Hepatocyte (in vitro differentiated cells): ENCODE measurements at regions not wholly inside any gene's neighbourhood (a gene's known extent, or its start where the extent isn't known, plus 50 kb on each side); places are given as distances from the start of the nearest gene placed in this dataset.
"Not testable (repeated sequence)": the region's sequence is repeated elsewhere in the genome, so short reads cannot be mapped to it uniquely, and the experiment has no call there.

Experiments
- DNase-seq: peaks from one replicate; pipeline ENCODE4 v3.0.0-alpha.2; 2016; ENCODE audit warnings: low spot score
- H2AFZ ChIP-seq: fragments of 200-600 bp; sonication (generic); 2 replicates; pipeline ENCODE4 v1.6.0; 2016; ENCODE audit warnings: antibody characterized with exemption, mild to moderate bottlenecking
- H3K27ac ChIP-seq: fragments of 200-600 bp; sonication (generic); 2 replicates; pipeline ENCODE4 v1.5.1; 2016; ENCODE audit warnings: mild to moderate bottlenecking
- H3K27me3 ChIP-seq: fragments of 200-600 bp; sonication (generic); 2 replicates; pipeline ENCODE4 v1.6.1; 2016
- H3K36me3 ChIP-seq: fragments of 200-600 bp; sonication (generic); replicated peaks from 2 replicates; pipeline ENCODE4 v1.5.1; 2016; ENCODE audit warnings: low read depth; ENCODE audit not compliant: insufficient read depth
- H3K4me1 ChIP-seq: fragments of 200-600 bp; sonication (generic); 2 replicates; pipeline ENCODE4 v1.5.1; 2016; ENCODE audit warnings: mild to moderate bottlenecking, moderate library complexity; ENCODE audit not compliant: insufficient read depth
- H3K4me2 ChIP-seq: fragments of 200-600 bp; sonication (generic); 2 replicates; pipeline ENCODE4 v1.6.0; 2016
- H3K4me3 ChIP-seq: fragments of 200-600 bp; sonication (generic); 2 replicates; pipeline ENCODE4 v1.5.1; 2016; ENCODE audit warnings: mild to moderate bottlenecking
- H3K79me2 ChIP-seq: fragments of 200-600 bp; sonication (generic); 2 replicates; pipeline ENCODE4 v1.6.0; 2017; ENCODE audit warnings: mild to moderate bottlenecking
- H3K9me2 ChIP-seq: fragments of 200-600 bp; sonication (generic); replicated peaks from 2 replicates; pipeline ENCODE4 v1.6.0; 2017; ENCODE audit warnings: mild to moderate bottlenecking; ENCODE audit not compliant: insufficient read depth
- H3K9me3 ChIP-seq: fragments of 200-600 bp; sonication (generic); 2 replicates; pipeline ENCODE4 v1.5.1; 2016; ENCODE audit warnings: low read depth, mild to moderate bottlenecking
- H4K20me1 ChIP-seq: fragments of 200-600 bp; sonication (generic); 2 replicates; pipeline ENCODE4 v1.6.0; 2016; ENCODE audit warnings: mild to moderate bottlenecking; ENCODE audit not compliant: insufficient read depth, poor library complexity, severe bottlenecking
- CTCF ChIP-seq: fragments of 200-600 bp; sonication (generic); IDR thresholded peaks from 2 replicates; pipeline ENCODE4 v1.5.1; 2016; ENCODE audit warnings: antibody characterized with exemption, mild to moderate bottlenecking; ENCODE audit not compliant: poor library complexity
- EZH2 ChIP-seq: fragments of 200-600 bp; sonication (generic); IDR thresholded peaks from 2 replicates; pipeline ENCODE4 v1.6.1; 2016; ENCODE audit warnings: antibody characterized with exemption, mild to moderate bottlenecking, borderline replicate concordance
- EZH2phosphoT487 ChIP-seq: fragments of 200-600 bp; sonication (generic); IDR thresholded peaks from one replicate; pipeline ENCODE4 v1.6.1; 2018; ENCODE audit warnings: antibody characterized with exemption, mild to moderate bottlenecking, low read depth, moderate library complexity; ENCODE audit not compliant: unreplicated experiment, severe bottlenecking
- WGBS: methylation state at CpG from one replicate; pipeline ENCODE4 v1.1.6; 2016; ENCODE audit warnings: low lambda C conversion rate; ENCODE audit errors: missing lambda C conversion rate; 5-methylcytosine and 5-hydroxymethylcytosine counted together

GRCh38 chr2:156254637-156255067 is 77.9 kb downstream of the NR4A2 start:
- peaks cover 38% of the 10 kb centered on the region for H3K79me2 ChIP-seq
- H3K27me3 ChIP-seq, H4K20me1 ChIP-seq, H3K4me1 ChIP-seq, DNase-seq, H3K36me3 ChIP-seq, H3K9me2 ChIP-seq, H3K9me3 ChIP-seq: not testable (repeated sequence)
- H3K4me3 ChIP-seq = peak overlapping the region; percentile 61
- H3K27ac ChIP-seq = peak overlapping the region; percentile 83
- 34% methylated on average over 26 of the region's 27 CpGs for WGBS
- H3K4me2 ChIP-seq = peak overlapping the region; percentile 78
- peak overlapping the region; percentile 90 for H2AFZ ChIP-seq

- H3K4me1 ChIP-seq = peaks cover 5% of the 10 kb centered on the region
- H3K4me2 ChIP-seq = peak overlapping the region; percentile 78
- peak overlapping the region; percentile 61 for H3K4me3 ChIP-seq
- no peaks in the 10 kb centered on the region for H3K9me2 ChIP-seq
- H4K20me1 ChIP-seq = no peaks in the 10 kb centered on the region
- H3K36me3 ChIP-seq = no peaks in the 10 kb centered on the region
- no peak for DNase-seq
- H3K9me3 ChIP-seq = no peaks in the 10 kb centered on the region
- peaks cover 38% of the 10 kb centered on the region for H3K79me2 ChIP-seq
- 95% methylated on average over 2 of the region's 2 CpGs for WGBS
- TF ChIP-seq EZH2 = no peak
- no peak for TF ChIP-seq CTCF
- no peak for TF ChIP-seq EZH2phosphoT487
- H2AFZ ChIP-seq = peak overlapping the region; percentile 90
- H3K27ac ChIP-seq = peak overlapping the region; percentile 83
- no peaks in the 10 kb centered on the region for H3K27me3 ChIP-seq
Observed at GRCh38 chr2:156253765-156254164, 78.8 kb downstream of the NR4A2 start.

DNA sequence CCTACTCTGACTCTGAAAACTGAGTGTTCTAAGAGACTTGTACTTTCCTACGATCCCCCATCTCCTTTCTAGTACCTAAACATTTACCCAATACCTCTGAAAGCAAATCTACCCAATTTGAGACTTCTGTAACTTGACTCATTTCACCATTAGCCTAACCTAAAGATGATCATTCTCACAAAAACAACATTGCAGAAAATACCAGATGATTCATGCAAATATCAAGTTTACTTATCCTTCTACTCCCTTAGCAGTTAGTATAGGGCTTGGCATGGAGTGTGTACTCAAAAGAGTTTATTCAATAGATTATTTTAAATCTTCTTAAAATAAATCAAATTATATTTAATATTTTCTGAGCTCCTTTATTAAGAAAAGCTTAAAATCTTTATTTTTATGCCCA is 89.6 kb downstream of the NR4A2 start:
- Histone ChIP-seq H3K4me3 (no peak overlapping the region), H2AFZ (no peak overlapping the region), H3K27me3 (no peaks in the 10 kb centered on the region), H3K4me1 (no peaks in the 10 kb centered on the region), H3K79me2 (peaks cover 3% of the 10 kb centered on the region), H3K36me3 (no peaks in the 10 kb centered on the region), H3K27ac (no peak overlapping the region), H3K9me2 (no peaks in the 10 kb centered on the region), H3K9me3 (no peaks in the 10 kb centered on the region), H4K20me1 (no peaks in the 10 kb centered on the region), H3K4me2 (no peak overlapping the region)
- no peak for DNase-seq
- 96% methylated on average over 1 of the region's 1 CpG for WGBS
- TF ChIP-seq EZH2 = no peak
- no peak for TF ChIP-seq CTCF
- TF ChIP-seq EZH2phosphoT487 = no peak

DNA sequence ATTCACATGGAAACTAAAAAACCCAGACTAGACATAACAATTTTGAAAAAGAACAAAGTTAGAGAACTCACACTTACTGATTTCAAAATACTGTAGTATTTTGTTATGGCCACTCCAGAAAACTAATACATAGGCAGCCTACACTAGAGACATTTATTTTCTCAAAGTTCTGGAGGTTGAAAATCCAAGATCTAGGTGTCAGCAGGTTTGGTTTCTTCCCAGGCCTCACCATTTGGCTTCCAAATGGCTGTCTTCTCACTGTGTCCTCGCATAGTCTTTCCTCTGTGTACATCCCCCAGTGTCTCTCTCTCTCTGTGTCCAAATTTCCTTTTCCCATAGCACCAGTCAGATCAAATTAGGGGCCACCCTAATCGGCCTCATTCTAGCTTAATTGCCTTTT is 95.0 kb downstream of the NR4A2 start:
- TF ChIP-seq EZH2phosphoT487 = no peak
- TF ChIP-seq CTCF = no peak
- no peak for TF ChIP-seq EZH2
- Histone ChIP-seq H3K79me2 (no peaks in the 10 kb centered on the region), H3K27me3 (no peaks in the 10 kb centered on the region), H3K4me1 (no peaks in the 10 kb centered on the region), H3K4me3 (no peak overlapping the region), H3K27ac (no peak overlapping the region), H3K36me3 (no peaks in the 10 kb centered on the region), H2AFZ (no peak overlapping the region), H3K9me2 (no peaks in the 10 kb centered on the region), H3K4me2 (no peak overlapping the region), H4K20me1 (no peaks in the 10 kb centered on the region), H3K9me3 (no peaks in the 10 kb centered on the region)
- no peak for DNase-seq
- WGBS = 84% methylated on average over 2 of the region's 2 CpGs
